Neural crest cell (in vitro differentiated cells): ENCODE measurements at regions not wholly inside any gene's neighbourhood (a gene's known extent, or its start where the extent isn't known, plus 50 kb on each side); places are given as distances from the start of the nearest gene placed in this dataset.

Experiments
- DNase-seq: peaks from one replicate; pipeline ENCODE4 v3.0.0; 2021; ENCODE audit warnings: low read depth, mixed read lengths, low spot score
- H3K27ac Mint-ChIP-seq: one replicate; pipeline ENCODE4 v1.8.0; 2021; ENCODE audit warnings: mild to moderate bottlenecking, mixed read lengths; ENCODE audit not compliant: unreplicated experiment
- H3K27me3 Mint-ChIP-seq: 2 replicates; pipeline ENCODE4 v1.8.0; 2021; ENCODE audit warnings: low read depth, mild to moderate bottlenecking, mixed read lengths
- H3K36me3 Mint-ChIP-seq: 2 replicates; pipeline ENCODE4 v1.8.0; 2021; ENCODE audit warnings: low read depth, mild to moderate bottlenecking, mixed read lengths
- H3K4me1 Mint-ChIP-seq: 2 replicates; pipeline ENCODE4 v1.8.0; 2021; ENCODE audit warnings: mixed read lengths
- H3K4me3 Mint-ChIP-seq: one replicate; pipeline ENCODE4 v1.8.0; 2021; ENCODE audit warnings: mild to moderate bottlenecking, mixed read lengths
- H3K9me3 Mint-ChIP-seq: 2 replicates; pipeline ENCODE4 v1.8.0; 2021; ENCODE audit warnings: mixed read lengths
- CTCF ChIP-seq: fragments of 200-600 bp; sonication (generic); conservative IDR thresholded peaks from 2 replicates; pipeline ENCODE4 v1.5.0; 2021; ENCODE audit warnings: antibody characterized with exemption, mild to moderate bottlenecking

- DNase-seq = no peak
- H3K27me3 Mint-ChIP-seq = no peaks in the 10 kb centered on the region
- H3K27ac Mint-ChIP-seq = no peak overlapping the region
- no peak for TF ChIP-seq CTCF
- no peaks in the 10 kb centered on the region for H3K36me3 Mint-ChIP-seq
- peaks cover 5% of the 10 kb centered on the region for H3K9me3 Mint-ChIP-seq
- peaks cover 14% of the 10 kb centered on the region for H3K4me1 Mint-ChIP-seq
- H3K4me3 Mint-ChIP-seq = no peak overlapping the region
These were observed 238.2 kb upstream of the ASIC2 start for GRCh38 chr17:33531311-33531710.

DNA sequence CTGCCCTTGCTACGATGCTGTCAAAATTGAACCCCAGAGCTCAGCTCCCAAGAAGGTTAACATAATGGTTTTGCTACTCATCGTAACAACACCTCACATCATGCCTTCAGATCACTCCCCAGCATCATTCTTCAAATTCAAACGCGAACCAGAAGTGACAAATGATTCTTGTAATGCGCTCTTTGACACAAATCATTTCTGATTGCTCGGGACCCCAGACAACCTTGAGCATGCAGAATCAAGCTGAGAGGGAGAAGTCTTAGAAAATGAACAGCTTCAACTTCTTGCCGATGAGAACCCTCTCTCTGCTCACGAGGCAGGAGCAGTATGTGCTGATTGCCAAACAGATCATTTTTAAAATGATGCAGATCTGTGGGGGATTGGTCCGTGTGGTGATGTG is 241.0 kb upstream of the ASIC2 start:
- DNase-seq = no peak
- no peak overlapping the region for H3K4me3 Mint-ChIP-seq
- H3K4me1 Mint-ChIP-seq = peaks cover 14% of the 10 kb centered on the region
- H3K36me3 Mint-ChIP-seq = no peaks in the 10 kb centered on the region
- no peak overlapping the region for H3K27ac Mint-ChIP-seq
- H3K27me3 Mint-ChIP-seq = no peaks in the 10 kb centered on the region
- no peaks in the 10 kb centered on the region for H3K9me3 Mint-ChIP-seq
- no peak for TF ChIP-seq CTCF

GRCh38 chr17:33545124-33545523 is 252.0 kb upstream of the ASIC2 start:
- TF ChIP-seq CTCF = no peak
- Mint-ChIP-seq H3K9me3 (no peaks in the 10 kb centered on the region), H3K27ac (no peak overlapping the region), H3K4me1 (no peaks in the 10 kb centered on the region), H3K27me3 (peaks cover 57% of the 10 kb centered on the region), H3K36me3 (no peaks in the 10 kb centered on the region), H3K4me3 (no peak overlapping the region)
- no peak for DNase-seq

GRCh38 chr17:33550261-33550660 is 257.2 kb upstream of the ASIC2 start:
- H3K9me3 Mint-ChIP-seq = no peaks in the 10 kb centered on the region
- no peak for TF ChIP-seq CTCF
- no peak for DNase-seq
- no peak overlapping the region for H3K27ac Mint-ChIP-seq
- no peaks in the 10 kb centered on the region for H3K4me1 Mint-ChIP-seq
- H3K27me3 Mint-ChIP-seq = peaks cover 51% of the 10 kb centered on the region
- H3K36me3 Mint-ChIP-seq = no peaks in the 10 kb centered on the region
- no peak overlapping the region for H3K4me3 Mint-ChIP-seq

GRCh38 chr17:33551075-33551474 is 258.0 kb upstream of the ASIC2 start:
- no peak for DNase-seq
- Mint-ChIP-seq H3K9me3 (no peaks in the 10 kb centered on the region), H3K4me1 (no peaks in the 10 kb centered on the region), H3K4me3 (no peak overlapping the region), H3K36me3 (no peaks in the 10 kb centered on the region), H3K27ac (no peak overlapping the region), H3K27me3 (peaks cover 45% of the 10 kb centered on the region)
- no peak for TF ChIP-seq CTCF

DNA sequence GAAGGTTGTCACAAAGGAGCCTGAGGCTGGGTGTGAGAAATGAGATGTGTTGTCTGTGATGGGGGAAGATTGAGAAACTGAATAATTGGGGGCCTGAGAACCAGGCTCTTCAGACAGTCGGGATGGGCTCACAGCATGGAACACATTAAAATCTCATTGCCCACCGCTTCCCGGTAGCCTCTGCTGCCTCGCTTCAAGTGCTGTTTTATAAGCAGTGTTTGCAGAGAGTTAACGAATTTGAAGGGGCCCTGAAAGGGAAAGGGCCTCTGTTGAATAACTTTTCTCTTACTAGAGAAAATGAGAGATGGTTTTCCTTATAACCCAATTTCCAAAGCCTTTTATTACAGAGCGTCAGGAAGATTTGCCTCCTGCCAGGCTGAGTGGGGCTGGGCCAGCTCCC is 258.8 kb upstream of the ASIC2 start:
- no peaks in the 10 kb centered on the region for H3K9me3 Mint-ChIP-seq
- H3K4me1 Mint-ChIP-seq = no peaks in the 10 kb centered on the region
- no peak for DNase-seq
- no peak for TF ChIP-seq CTCF
- no peak overlapping the region for H3K4me3 Mint-ChIP-seq
- peaks cover 38% of the 10 kb centered on the region for H3K27me3 Mint-ChIP-seq
- H3K27ac Mint-ChIP-seq = no peak overlapping the region
- H3K36me3 Mint-ChIP-seq = no peaks in the 10 kb centered on the region
